ENCODE measurements at regions not wholly inside any gene's neighbourhood (a gene's known extent, or its start where the extent isn't known, plus 50 kb on each side); places are given as distances from the start of the nearest gene placed in this dataset.

DNA sequence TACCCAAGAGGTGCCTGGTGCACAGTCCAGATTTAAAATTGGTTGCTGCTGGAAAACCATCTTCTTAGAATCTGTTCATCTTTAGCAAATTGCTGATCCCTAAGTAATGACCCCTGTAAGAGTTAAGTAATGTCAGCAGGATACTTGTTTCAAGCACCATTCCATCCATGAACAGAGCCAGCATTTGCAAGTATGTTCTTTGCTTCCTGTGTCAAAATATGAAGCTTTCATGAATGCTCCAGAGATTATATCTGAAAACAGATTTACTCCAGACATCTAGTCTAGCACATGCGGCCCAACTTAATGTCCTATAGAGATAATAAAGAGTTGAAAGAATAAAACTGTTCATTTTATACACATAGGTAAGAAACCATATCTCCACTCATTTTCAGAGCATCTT is 98.7 kb upstream of the ZNF438 start:
- Mint-ChIP-seq H3K9me3 (no peaks in the 10 kb centered on the region), H3K27me3 (peaks cover 3% of the 10 kb centered on the region), H3K4me3 (no peak overlapping the region), H3K4me1 (ENCODE audit: unreplicated experiment) (peaks cover 36% of the 10 kb centered on the region), H3K27ac (no peak overlapping the region), H3K36me3 (no peaks in the 10 kb centered on the region)
- DNase-seq (ENCODE audit: extremely low spot score, unreplicated experiment) = no peak
- TF ChIP-seq, protein P1, sequence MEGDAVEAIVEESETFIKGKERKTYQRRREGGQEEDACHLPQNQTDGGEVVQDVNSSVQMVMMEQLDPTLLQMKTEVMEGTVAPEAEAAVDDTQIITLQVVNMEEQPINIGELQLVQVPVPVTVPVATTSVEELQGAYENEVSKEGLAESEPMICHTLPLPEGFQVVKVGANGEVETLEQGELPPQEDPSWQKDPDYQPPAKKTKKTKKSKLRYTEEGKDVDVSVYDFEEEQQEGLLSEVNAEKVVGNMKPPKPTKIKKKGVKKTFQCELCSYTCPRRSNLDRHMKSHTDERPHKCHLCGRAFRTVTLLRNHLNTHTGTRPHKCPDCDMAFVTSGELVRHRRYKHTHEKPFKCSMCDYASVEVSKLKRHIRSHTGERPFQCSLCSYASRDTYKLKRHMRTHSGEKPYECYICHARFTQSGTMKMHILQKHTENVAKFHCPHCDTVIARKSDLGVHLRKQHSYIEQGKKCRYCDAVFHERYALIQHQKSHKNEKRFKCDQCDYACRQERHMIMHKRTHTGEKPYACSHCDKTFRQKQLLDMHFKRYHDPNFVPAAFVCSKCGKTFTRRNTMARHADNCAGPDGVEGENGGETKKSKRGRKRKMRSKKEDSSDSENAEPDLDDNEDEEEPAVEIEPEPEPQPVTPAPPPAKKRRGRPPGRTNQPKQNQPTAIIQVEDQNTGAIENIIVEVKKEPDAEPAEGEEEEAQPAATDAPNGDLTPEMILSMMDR (conservative IDR thresholded peaks at IDR 0.05) = no peak

DNA sequence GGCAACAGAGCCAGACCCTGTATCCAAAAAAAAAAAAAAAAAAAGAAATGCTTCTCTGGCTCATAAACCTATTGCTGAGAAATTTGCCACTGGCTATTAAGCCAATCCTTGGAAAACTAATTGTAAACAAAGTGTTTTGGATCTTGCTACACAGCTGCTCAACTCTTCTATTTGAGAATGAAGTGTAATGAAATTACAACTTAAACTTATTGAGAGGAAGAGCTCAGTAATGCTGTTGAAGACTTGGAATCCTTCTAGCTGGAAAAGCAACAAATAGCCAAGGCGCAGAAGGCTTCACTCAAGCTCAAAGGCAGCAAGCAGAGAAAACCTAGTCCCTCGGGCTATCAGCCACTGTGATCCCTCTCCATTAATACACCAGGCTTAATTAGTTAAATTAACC is 99.6 kb upstream of the ZNF438 start:
- no peaks in the 10 kb centered on the region for H3K9me3 Mint-ChIP-seq
- no peak overlapping the region for H3K4me3 Mint-ChIP-seq
- H3K27me3 Mint-ChIP-seq = peaks cover 2% of the 10 kb centered on the region
- no peak for DNase-seq (ENCODE audit: extremely low spot score, unreplicated experiment)
- peaks cover 37% of the 10 kb centered on the region for H3K4me1 Mint-ChIP-seq (ENCODE audit: unreplicated experiment)
- TF ChIP-seq, protein P1 (conservative IDR thresholded peaks at IDR 0.05) = no peak
- no peak overlapping the region for H3K27ac Mint-ChIP-seq
- no peaks in the 10 kb centered on the region for H3K36me3 Mint-ChIP-seq

DNA sequence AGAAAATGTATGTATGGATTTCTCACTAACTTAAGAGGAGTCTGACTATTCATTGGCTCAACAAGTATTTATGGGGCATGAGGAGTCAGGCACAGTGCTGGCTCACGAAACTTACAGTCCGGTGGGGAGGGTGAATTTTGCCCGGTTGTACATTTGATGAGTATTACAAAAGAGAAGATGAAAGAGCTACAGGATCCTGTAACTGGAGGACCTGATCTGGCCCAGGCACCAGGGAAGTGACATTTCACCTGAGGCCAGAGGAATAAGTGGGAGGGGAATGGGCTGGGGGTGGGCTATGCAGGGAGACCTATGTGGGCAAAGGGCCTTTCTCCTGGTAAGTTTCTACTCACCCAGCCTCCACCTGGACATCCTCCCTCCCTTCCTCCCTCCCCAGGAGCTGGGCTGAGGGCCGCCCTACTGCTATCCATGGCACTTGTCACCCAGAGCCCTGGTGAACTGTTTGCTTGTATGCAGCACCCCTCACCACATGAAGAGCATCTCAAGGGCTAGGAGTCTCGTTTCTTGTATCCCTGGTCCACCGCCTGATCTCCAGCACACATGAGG is 101.1 kb upstream of the ZNF438 start:
- H3K4me3 Mint-ChIP-seq = peak overlapping the region; percentile 76
- TF ChIP-seq, protein P1 (conservative IDR thresholded peaks at IDR 0.05) = no peak
- H3K27me3 Mint-ChIP-seq = no peaks in the 10 kb centered on the region
- no peaks in the 10 kb centered on the region for H3K36me3 Mint-ChIP-seq
- DNase-seq (ENCODE audit: extremely low spot score, unreplicated experiment) = no peak
- peak overlapping the region; percentile 58 for H3K27ac Mint-ChIP-seq
- peaks cover 37% of the 10 kb centered on the region for H3K4me1 Mint-ChIP-seq (ENCODE audit: unreplicated experiment)
- H3K9me3 Mint-ChIP-seq = no peaks in the 10 kb centered on the region

DNA sequence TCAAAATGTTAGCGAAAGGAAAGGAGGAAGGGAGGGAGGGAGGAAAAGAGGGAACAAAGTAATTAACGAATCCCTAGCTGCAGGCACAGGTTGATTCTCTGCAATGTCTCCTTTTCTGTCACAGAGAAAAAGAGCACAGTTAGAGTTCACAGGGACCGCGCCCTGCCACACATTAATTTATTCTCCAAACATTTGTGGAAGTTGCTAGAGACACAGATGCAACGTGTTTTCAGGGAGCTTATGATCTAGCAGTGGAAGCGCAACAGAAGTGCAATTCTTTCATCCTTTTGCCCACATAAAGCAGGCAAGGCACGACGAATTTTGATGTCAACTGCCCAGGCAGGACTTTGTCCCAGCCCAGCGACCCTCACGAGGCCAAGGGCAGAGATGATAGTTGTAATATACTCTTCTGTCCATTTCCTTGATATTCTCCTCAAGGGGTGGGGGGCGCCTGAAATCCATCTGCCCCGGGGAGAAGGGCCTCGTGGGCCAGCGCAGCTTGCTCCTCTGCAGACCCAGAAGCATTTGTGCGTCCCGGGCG is 101.7 kb upstream of the ZNF438 start:
- TF ChIP-seq, protein P1 (conservative IDR thresholded peaks at IDR 0.05) = no peak
- Mint-ChIP-seq H3K4me1 (ENCODE audit: unreplicated experiment) (peaks cover 37% of the 10 kb centered on the region), H3K27ac (peak overlapping the region; percentile 58), H3K27me3 (no peaks in the 10 kb centered on the region), H3K9me3 (no peaks in the 10 kb centered on the region), H3K4me3 (peak overlapping the region; percentile 76), H3K36me3 (no peaks in the 10 kb centered on the region)
- DNase-seq (ENCODE audit: extremely low spot score, unreplicated experiment) = no peak

DNA sequence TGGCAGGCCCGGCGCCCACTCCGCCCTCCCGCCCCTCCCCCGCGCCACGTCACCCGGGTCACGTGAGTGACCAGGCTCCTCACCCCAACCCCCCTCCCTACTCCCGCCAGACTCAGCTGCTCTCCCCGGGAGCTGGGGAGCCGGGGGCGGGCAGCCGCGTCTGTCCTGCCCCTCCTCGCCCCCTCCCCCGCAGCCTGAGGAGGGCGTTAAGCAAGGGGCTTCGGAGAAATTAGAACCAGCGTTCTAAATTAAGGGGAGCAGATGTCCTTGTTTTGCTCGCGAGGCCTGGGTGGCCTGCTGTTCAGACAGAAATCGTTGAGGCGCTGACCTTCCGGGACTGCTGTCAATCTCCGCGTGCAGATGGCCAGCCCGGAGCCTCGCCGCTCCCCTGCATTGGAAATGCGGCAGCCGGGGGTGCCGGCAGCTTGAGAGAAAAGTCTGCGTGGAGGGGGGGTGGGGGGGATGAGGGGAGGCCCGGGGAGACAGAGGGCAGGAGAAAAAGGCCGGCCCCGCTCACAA is 102.2 kb upstream of the ZNF438 start:
- peak; percentile 77 for DNase-seq (ENCODE audit: extremely low spot score, unreplicated experiment)
- Mint-ChIP-seq H3K9me3 (no peaks in the 10 kb centered on the region), H3K27ac (peak overlapping the region; percentile 85), H3K4me3 (peak overlapping the region; percentile 76), H3K4me1 (ENCODE audit: unreplicated experiment) (peaks cover 34% of the 10 kb centered on the region), H3K36me3 (no peaks in the 10 kb centered on the region), H3K27me3 (no peaks in the 10 kb centered on the region)
- TF ChIP-seq, protein P1 (conservative IDR thresholded peaks at IDR 0.05) = no peak
